ENCODE measurements at regions not wholly inside any gene's neighbourhood (a gene's known extent, or its start where the extent isn't known, plus 50 kb on each side); places are given as distances from the start of the nearest gene placed in this dataset.

DNA sequence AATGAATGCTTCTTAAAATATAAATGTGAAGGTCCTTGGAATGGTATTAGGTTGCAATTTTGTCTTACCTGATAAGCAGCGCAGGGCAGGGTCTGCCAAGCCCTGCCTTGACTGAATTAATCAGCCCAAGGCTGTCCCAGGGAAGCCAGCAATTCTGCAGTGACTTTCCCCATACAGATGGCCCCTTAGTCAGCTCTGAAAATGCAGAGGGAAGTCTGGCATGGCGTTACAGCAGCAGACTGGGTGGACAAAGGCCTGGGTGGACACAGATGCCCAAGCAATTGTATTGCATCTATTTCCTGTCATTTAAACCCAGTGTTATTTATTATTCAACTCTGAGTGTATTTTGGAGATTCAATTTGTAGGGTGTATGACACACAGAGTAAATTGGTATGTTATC, 56.6 kb upstream of the NOL4 start (continued):
- no peak for TF ChIP-seq RNF2 (IDR thresholded peaks at IDR 0.05; ENCODE audit: borderline replicate concordance, low read depth, low read length, missing control alignments, poor library complexity, severe bottlenecking)
- no peak for TF ChIP-seq JUND (IDR thresholded peaks at IDR 0.05; ENCODE audit: low read length)
- no peak for TF ChIP-seq BRCA1 (IDR thresholded peaks at IDR 0.05; ENCODE audit: low read depth, low read length)
